ENCODE measurements at regions not wholly inside any gene's neighbourhood (a gene's known extent, or its start where the extent isn't known, plus 50 kb on each side); places are given as distances from the start of the nearest gene placed in this dataset.

- peaks cover 5% of the 10 kb centered on the region for H3K9me3 Mint-ChIP-seq
- no peaks in the 10 kb centered on the region for H3K36me3 Mint-ChIP-seq
- no peak for ATAC-seq
- H3K4me1 Mint-ChIP-seq, result no peaks in the 10 kb centered on the region
- H3K27ac Mint-ChIP-seq, result no peak overlapping the region
- no peaks in the 10 kb centered on the region for H3K27me3 Mint-ChIP-seq
- H3K4me3 Mint-ChIP-seq, result no peak overlapping the region
Observed at GRCh38 chr3:118089563-118089962, 945.1 kb downstream of the IGSF11 start.

- H3K4me3 Mint-ChIP-seq, result no peak overlapping the region
- no peak overlapping the region for H3K27ac Mint-ChIP-seq
- no peak for ATAC-seq
- H3K4me1 Mint-ChIP-seq, result no peaks in the 10 kb centered on the region
- peaks cover 10% of the 10 kb centered on the region for H3K9me3 Mint-ChIP-seq
- H3K27me3 Mint-ChIP-seq, result no peaks in the 10 kb centered on the region
- no peaks in the 10 kb centered on the region for H3K36me3 Mint-ChIP-seq
Observed at GRCh38 chr3:118097226-118097625, 937.4 kb downstream of the IGSF11 start.

GRCh38 chr3:118097660-118098059 lies 937.0 kb downstream of the IGSF11 start:
- Mint-ChIP-seq H3K9me3 (peaks cover 6% of the 10 kb centered on the region), H3K36me3 (no peaks in the 10 kb centered on the region), H3K4me3 (no peak overlapping the region), H3K4me1 (no peaks in the 10 kb centered on the region), H3K27ac (no peak overlapping the region), H3K27me3 (no peaks in the 10 kb centered on the region)
- ATAC-seq, result no peak

GRCh38 chr3:118098827-118099226 lies 935.8 kb downstream of the IGSF11 start:
- Mint-ChIP-seq H3K27me3 (no peaks in the 10 kb centered on the region), H3K36me3 (no peaks in the 10 kb centered on the region)

GRCh38 chr3:118101891-118102290 lies 932.8 kb downstream of the IGSF11 start:
- Mint-ChIP-seq H3K36me3 (no peaks in the 10 kb centered on the region), H3K27ac (no peak overlapping the region), H3K4me3 (no peak overlapping the region), H3K27me3 (no peaks in the 10 kb centered on the region), H3K9me3 (peaks cover 4% of the 10 kb centered on the region), H3K4me1 (no peaks in the 10 kb centered on the region)
- no peak for ATAC-seq

More at GRCh38 chr3:118098827-118099226, 935.8 kb downstream of the IGSF11 start:
- H3K4me3 Mint-ChIP-seq, result no peak overlapping the region
- H3K9me3 Mint-ChIP-seq, result peaks cover 6% of the 10 kb centered on the region
- H3K4me1 Mint-ChIP-seq, result no peaks in the 10 kb centered on the region
- no peak for ATAC-seq
- H3K27ac Mint-ChIP-seq, result no peak overlapping the region

- Mint-ChIP-seq H3K27ac (no peak overlapping the region), H3K4me1 (no peaks in the 10 kb centered on the region), H3K9me3 (peaks cover 4% of the 10 kb centered on the region), H3K36me3 (no peaks in the 10 kb centered on the region), H3K27me3 (no peaks in the 10 kb centered on the region), H3K4me3 (no peak overlapping the region)
- no peak for ATAC-seq
Observed at GRCh38 chr3:118102737-118103136, 931.9 kb downstream of the IGSF11 start.

GRCh38 chr3:118108201-118108600 lies 926.4 kb downstream of the IGSF11 start:
- peaks cover 2% of the 10 kb centered on the region for H3K9me3 Mint-ChIP-seq
- no peaks in the 10 kb centered on the region for H3K4me1 Mint-ChIP-seq
- ATAC-seq, result no peak
- no peaks in the 10 kb centered on the region for H3K27me3 Mint-ChIP-seq
- H3K4me3 Mint-ChIP-seq, result no peak overlapping the region
- no peaks in the 10 kb centered on the region for H3K36me3 Mint-ChIP-seq
- no peak overlapping the region for H3K27ac Mint-ChIP-seq

GRCh38 chr3:118108769-118109168 lies 925.9 kb downstream of the IGSF11 start:
- H3K4me3 Mint-ChIP-seq, result no peak overlapping the region
- H3K4me1 Mint-ChIP-seq, result no peaks in the 10 kb centered on the region
- ATAC-seq, result no peak
- peaks cover 2% of the 10 kb centered on the region for H3K9me3 Mint-ChIP-seq
- no peaks in the 10 kb centered on the region for H3K27me3 Mint-ChIP-seq
- H3K36me3 Mint-ChIP-seq, result no peaks in the 10 kb centered on the region
- H3K27ac Mint-ChIP-seq, result no peak overlapping the region

- no peaks in the 10 kb centered on the region for H3K4me1 Mint-ChIP-seq
- no peak overlapping the region for H3K27ac Mint-ChIP-seq
- no peak overlapping the region for H3K4me3 Mint-ChIP-seq
- no peak for ATAC-seq
- no peaks in the 10 kb centered on the region for H3K27me3 Mint-ChIP-seq
- no peaks in the 10 kb centered on the region for H3K36me3 Mint-ChIP-seq
- peaks cover 2% of the 10 kb centered on the region for H3K9me3 Mint-ChIP-seq
Observed at GRCh38 chr3:118110211-118110610, 924.4 kb downstream of the IGSF11 start.

GRCh38 chr3:118116991-118117390 lies 917.7 kb downstream of the IGSF11 start:
- peaks cover 3% of the 10 kb centered on the region for H3K9me3 Mint-ChIP-seq
- H3K36me3 Mint-ChIP-seq, result no peaks in the 10 kb centered on the region
- no peaks in the 10 kb centered on the region for H3K27me3 Mint-ChIP-seq
- no peak for ATAC-seq
- no peak overlapping the region for H3K4me3 Mint-ChIP-seq
- H3K4me1 Mint-ChIP-seq, result no peaks in the 10 kb centered on the region
- H3K27ac Mint-ChIP-seq, result no peak overlapping the region

GRCh38 chr3:118126751-118127150 lies 907.9 kb downstream of the IGSF11 start:
- no peak for ATAC-seq
- no peaks in the 10 kb centered on the region for H3K36me3 Mint-ChIP-seq
- H3K4me3 Mint-ChIP-seq, result no peak overlapping the region
- no peaks in the 10 kb centered on the region for H3K27me3 Mint-ChIP-seq
- H3K27ac Mint-ChIP-seq, result no peak overlapping the region
- H3K4me1 Mint-ChIP-seq, result no peaks in the 10 kb centered on the region
- H3K9me3 Mint-ChIP-seq, result no peaks in the 10 kb centered on the region

- H3K4me1 Mint-ChIP-seq, result no peaks in the 10 kb centered on the region
- H3K4me3 Mint-ChIP-seq, result no peak overlapping the region
- peaks cover 1% of the 10 kb centered on the region for H3K9me3 Mint-ChIP-seq
- no peak overlapping the region for H3K27ac Mint-ChIP-seq
- H3K27me3 Mint-ChIP-seq, result no peaks in the 10 kb centered on the region
- no peak for ATAC-seq
- no peaks in the 10 kb centered on the region for H3K36me3 Mint-ChIP-seq
Observed at GRCh38 chr3:118127992-118128391, 906.7 kb downstream of the IGSF11 start.

- Mint-ChIP-seq H3K36me3 (no peaks in the 10 kb centered on the region), H3K4me1 (no peaks in the 10 kb centered on the region), H3K9me3 (peaks cover 4% of the 10 kb centered on the region), H3K4me3 (no peak overlapping the region), H3K27ac (no peak overlapping the region), H3K27me3 (no peaks in the 10 kb centered on the region)
- ATAC-seq, result no peak
Observed at GRCh38 chr3:118128886-118129285, 905.8 kb downstream of the IGSF11 start.

GRCh38 chr3:118137778-118138177 lies 896.9 kb downstream of the IGSF11 start:
- Mint-ChIP-seq H3K27ac (no peak overlapping the region), H3K27me3 (no peaks in the 10 kb centered on the region), H3K4me3 (no peak overlapping the region), H3K9me3 (peaks cover 26% of the 10 kb centered on the region), H3K36me3 (no peaks in the 10 kb centered on the region), H3K4me1 (no peaks in the 10 kb centered on the region)
- ATAC-seq, result no peak

- Mint-ChIP-seq H3K4me1 (no peaks in the 10 kb centered on the region), H3K36me3 (no peaks in the 10 kb centered on the region), H3K9me3 (peaks cover 11% of the 10 kb centered on the region), H3K4me3 (no peak overlapping the region), H3K27ac (no peak overlapping the region), H3K27me3 (no peaks in the 10 kb centered on the region)
- no peak for ATAC-seq
Observed at GRCh38 chr3:118144919-118145318, 889.7 kb downstream of the IGSF11 start.

- Mint-ChIP-seq H3K36me3 (no peaks in the 10 kb centered on the region), H3K27me3 (no peaks in the 10 kb centered on the region), H3K9me3 (peaks cover 9% of the 10 kb centered on the region), H3K4me1 (no peaks in the 10 kb centered on the region), H3K27ac (no peak overlapping the region), H3K4me3 (no peak overlapping the region)
- ATAC-seq, result no peak
Observed at GRCh38 chr3:118146658-118147375, 887.8 kb downstream of the IGSF11 start.
